ENCODE measurements at regions not wholly inside any gene's neighbourhood (a gene's known extent, or its start where the extent isn't known, plus 50 kb on each side); places are given as distances from the start of the nearest gene placed in this dataset.

GRCh38 chr1:182308826-182309225, 82.8 kb downstream of the GLUL start:
- TF ChIP-seq CTCF (IDR thresholded peaks at IDR 0.05) (no peak), EP300 (IDR thresholded peaks at IDR 0.05) (no peak), POLR2AphosphoS5 (IDR thresholded peaks at IDR 0.05) (no peak), POLR2A (IDR thresholded peaks at IDR 0.05) (no peak)
